ENCODE measurements at regions not wholly inside any gene's neighbourhood (a gene's known extent, or its start where the extent isn't known, plus 50 kb on each side); places are given as distances from the start of the nearest gene placed in this dataset.

GRCh38 chr7:50868426-50869100, 85.9 kb upstream of the GRB10 start:
- no peak for TF ChIP-seq CTCF (IDR thresholded peaks at IDR 0.05)
- no peak for TF ChIP-seq POLR2AphosphoS5 (IDR thresholded peaks at IDR 0.05)
- no peak for TF ChIP-seq POLR2A (IDR thresholded peaks at IDR 0.05)
- TF ChIP-seq EP300 (IDR thresholded peaks at IDR 0.05), result no peak

All from sigmoid colon (tissue), 4 donors.